A673 (cell line): ENCODE measurements at regions not wholly inside any gene's neighbourhood (a gene's known extent, or its start where the extent isn't known, plus 50 kb on each side); places are given as distances from the start of the nearest gene placed in this dataset.

ENCODE experiments used
- BruUV-seq: library from RNA; stranded (reverse); fragments of 400-500 nt; replicated peaks from 2 replicates; lab custom pipeline; 2021; lab: Mats Ljungman, UMichigan
- CTCF ChIA-PET: fragments of 300-600 bp; sonication (Branson Sonifier 250); formaldehyde crosslinking; loops from one replicate; lab custom pipeline; 2022; ENCODE audit warnings: antibody characterized with exemption; lab: Charles Lee
- POLR2A ChIA-PET: fragments of 300-600 bp; sonication (Branson Sonifier 250); formaldehyde crosslinking; loops from one replicate; lab custom pipeline; 2022; ENCODE audit warnings: antibody characterized with exemption; ENCODE audit not compliant: low non-redundant PET; lab: Charles Lee
- DNase-seq: peaks from one replicate; pipeline ENCODE4 v3.0.0-alpha.2; 2015; ENCODE audit warnings: low spot score
- H3K27ac ChIP-seq: fragments of 200-600 bp; sonication (generic); 2 replicates; pipeline ENCODE4 v1.5.1; 2016; ENCODE audit warnings: mixed run types, low read depth, mild to moderate bottlenecking, mixed read lengths, antibody characterized with exemption, low read length; ENCODE audit not compliant: poor library complexity, severe bottlenecking
- H3K27me3 ChIP-seq: fragments of 200-600 bp; sonication (generic); replicated peaks from 2 replicates; pipeline ENCODE4 v1.6.1; 2017; ENCODE audit warnings: mixed run types, low read depth, mild to moderate bottlenecking, mixed read lengths, antibody characterized with exemption, low read length; ENCODE audit not compliant: insufficient read depth, poor library complexity
- H3K36me3 ChIP-seq: fragments of 200-600 bp; sonication (generic); 2 replicates; pipeline ENCODE4 v1.6.1; 2016; ENCODE audit warnings: mixed run types, mild to moderate bottlenecking, mixed read lengths, antibody characterized with exemption, low read length; ENCODE audit not compliant: insufficient read depth, poor library complexity, severe bottlenecking
- H3K4me1 ChIP-seq: fragments of 200-600 bp; sonication (generic); 2 replicates; pipeline ENCODE4 v1.6.1; 2017; ENCODE audit warnings: mixed run types, mild to moderate bottlenecking, mixed read lengths, antibody characterized with exemption, low read length; ENCODE audit not compliant: insufficient read depth, poor library complexity, severe bottlenecking
- H3K4me3 ChIP-seq: fragments of 200-600 bp; sonication (generic); 2 replicates; pipeline ENCODE4 v1.5.1; 2016; ENCODE audit warnings: low read depth, mixed run types, mild to moderate bottlenecking, mixed read lengths, low read length; ENCODE audit not compliant: poor library complexity, severe bottlenecking
- H3K9me3 ChIP-seq: fragments of 200-600 bp; sonication (generic); 2 replicates; pipeline ENCODE4 v1.6.1; 2016; ENCODE audit warnings: mixed run types, low read depth, mild to moderate bottlenecking, mixed read lengths, antibody characterized with exemption, low read length; ENCODE audit not compliant: poor library complexity, severe bottlenecking
- CTCF ChIP-seq: fragments of 300-800, 200-600 bp; sonication (generic); conservative IDR thresholded peaks from 2 replicates; pipeline ENCODE4 v1.5.1; 2017; ENCODE audit warnings: low read depth, mild to moderate bottlenecking, antibody characterized with exemption, low read length, moderate library complexity, mixed read lengths
- EZH2 ChIP-seq: fragments of 200-600 bp; sonication (generic); IDR thresholded peaks from 2 replicates; pipeline ENCODE4 v1.6.1; 2017; ENCODE audit warnings: borderline replicate concordance, low read depth, mild to moderate bottlenecking, mixed read lengths, antibody characterized with exemption, low read length; ENCODE audit not compliant: poor library complexity, severe bottlenecking
- intact Hi-C: fragments of 100-400 bp; cut with micrococcal nuclease; formaldehyde crosslinking; loops from one replicate; pipeline ENCODE4 v1.10.0; 2022; ENCODE audit not compliant: unreplicated experiment

- TF ChIP-seq EZH2: no peak
- TF ChIP-seq CTCF: no peak
- Histone ChIP-seq H3K27ac (no peak overlapping the region), H3K36me3 (no peaks in the 10 kb centered on the region), H3K9me3 (no peaks in the 10 kb centered on the region), H3K4me1 (no peaks in the 10 kb centered on the region), H3K27me3 (peaks cover 35% of the 10 kb centered on the region), H3K4me3 (no peak overlapping the region)
- CTCF ChIA-PET: no interaction called here
- DNase-seq: no peak
- POLR2A ChIA-PET: no interaction called here
- intact Hi-C loops: no loop called here
- BruUV-seq: no TSS peak
Observed at GRCh38 chr10:121222842-121223241, 371.7 kb downstream of the WDR11 start.

- no peaks in the 10 kb centered on the region for H3K36me3 ChIP-seq
- POLR2A ChIA-PET: no interaction called here
- intact Hi-C loops: no loop called here
Observed at GRCh38 chr10:121231079-121231478, 367.2 kb downstream of the FGFR2 start.

GRCh38 chr10:121232494-121232893 is 365.8 kb downstream of the FGFR2 start:
- BruUV-seq: no TSS peak
- Histone ChIP-seq H3K4me1 (no peaks in the 10 kb centered on the region), H3K36me3 (no peaks in the 10 kb centered on the region), H3K4me3 (no peak overlapping the region), H3K27me3 (peaks cover 5% of the 10 kb centered on the region), H3K27ac (no peak overlapping the region), H3K9me3 (peaks cover 5% of the 10 kb centered on the region)
- no peak for TF ChIP-seq EZH2
- no peak for TF ChIP-seq CTCF
- intact Hi-C loops: no loop called here
- ChIA-PET POLR2A (no interaction called here), CTCF (no interaction called here)
- DNase-seq: no peak

More at GRCh38 chr10:121231079-121231478, 367.2 kb downstream of the FGFR2 start:
- Histone ChIP-seq H3K4me1 (no peaks in the 10 kb centered on the region), H3K4me3 (no peak overlapping the region), H3K27me3 (peaks cover 5% of the 10 kb centered on the region), H3K27ac (no peak overlapping the region), H3K9me3 (no peaks in the 10 kb centered on the region)
- no peak for TF ChIP-seq CTCF
- no peak for DNase-seq
- CTCF ChIA-PET: interaction anchor here (0.5 to 0.6 kb wide), 2 partner anchors 82 to 503 kb away, joined by 3 to 4 read pairs; no protein-coding TSS in a partner anchor
- no TSS peak for BruUV-seq
